Mesenchymal stem cell (in vitro differentiated cells and primary cell): ENCODE measurements at regions not wholly inside any gene's neighbourhood (a gene's known extent, or its start where the extent isn't known, plus 50 kb on each side); places are given as distances from the start of the nearest gene placed in this dataset.

ENCODE experiments used
- DNase-seq: peaks from one replicate; pipeline ENCODE4 v3.0.0-alpha.2; 2013
- H2AFZ ChIP-seq: one replicate; pipeline ENCODE4 v1.6.1; 2013; ENCODE audit warnings: low read depth, mild to moderate bottlenecking, control low read depth, inconsistent platforms, low read length, moderate library complexity
- H2AK5ac ChIP-seq: 2 replicates; pipeline ENCODE4 v1.6.1; 2013; ENCODE audit warnings: low read length, moderate library complexity, mild to moderate bottlenecking, inconsistent platforms; ENCODE audit not compliant: severe bottlenecking
- H2BK120ac ChIP-seq: one replicate; pipeline ENCODE4 v1.6.1; 2013; ENCODE audit warnings: low read depth, mild to moderate bottlenecking, inconsistent platforms, low read length, moderate library complexity
- H2BK12ac ChIP-seq, 2 experiments: one replicate each; pipeline ENCODE4 v1.6.1; 2013; ENCODE audit warnings: inconsistent platforms in 2 of 2, low read length in 2 of 2, mild to moderate bottlenecking in 2 of 2, moderate library complexity in 2 of 2, control low read depth in 1 of 2
- H2BK15ac ChIP-seq: one replicate; pipeline ENCODE4 v1.6.1; 2013; ENCODE audit warnings: mild to moderate bottlenecking, low read depth, inconsistent platforms; ENCODE audit not compliant: poor library complexity, severe bottlenecking
- H2BK5ac ChIP-seq: 2 replicates; pipeline ENCODE4 v1.6.1; 2013; ENCODE audit warnings: low read depth, mild to moderate bottlenecking, low read length, control low read depth, inconsistent platforms; ENCODE audit not compliant: poor library complexity, severe bottlenecking
- H3K14ac ChIP-seq, 2 experiments: one replicate each; pipeline ENCODE4 v1.6.1; 2013; ENCODE audit warnings: inconsistent platforms in 2 of 2, low read length in 2 of 2, control low read depth in 1 of 2, mild to moderate bottlenecking in 1 of 2, moderate library complexity in 1 of 2
- H3K18ac ChIP-seq, 2 experiments: one replicate each; pipeline ENCODE4 v1.6.1; 2013; ENCODE audit warnings: inconsistent platforms in 2 of 2, low read length in 2 of 2, control low read depth in 1 of 2, low read depth in 1 of 2, mild to moderate bottlenecking in 1 of 2
- H3K23ac ChIP-seq, 2 experiments: one replicate each; pipeline ENCODE4 v1.6.1; 2013; ENCODE audit warnings: inconsistent platforms in 2 of 2, low read length in 2 of 2, mild to moderate bottlenecking in 2 of 2, moderate library complexity in 2 of 2, control low read depth in 1 of 2
- H3K27ac ChIP-seq: 2 replicates; pipeline ENCODE4 v1.5.1; 2013; ENCODE audit warnings: mild to moderate bottlenecking, moderate library complexity, low read length, control low read depth, inconsistent platforms; ENCODE audit not compliant: poor library complexity, severe bottlenecking
- H3K27me3 ChIP-seq, 2 experiments: 2 replicates each; pipeline versions ENCODE4 v1.6.1 to v1.7.0; 2013; ENCODE audit warnings: low read length in 2 of 2, mild to moderate bottlenecking in 2 of 2, moderate library complexity in 2 of 2, control low read depth in 1 of 2, inconsistent platforms in 1 of 2; ENCODE audit not compliant: control insufficient read depth in 1 of 2, insufficient read depth in 1 of 2
- H3K36me3 ChIP-seq, 2 experiments: 2 replicates each; pipeline versions ENCODE4 v1.6.1 to v1.7.0; 2013; ENCODE audit warnings: low read length in 2 of 2, control low read depth in 1 of 2, inconsistent platforms in 1 of 2, low read depth in 1 of 2, mild to moderate bottlenecking in 1 of 2; ENCODE audit not compliant: insufficient read depth in 2 of 2, control insufficient read depth in 1 of 2
- H3K4ac ChIP-seq, 2 experiments: one replicate each; pipeline ENCODE4 v1.6.1; 2013; ENCODE audit warnings: inconsistent platforms in 2 of 2, low read length in 2 of 2, mild to moderate bottlenecking in 2 of 2, moderate library complexity in 2 of 2, control low read depth in 1 of 2, low read depth in 1 of 2
- H3K4me1 ChIP-seq: 2 replicates; pipeline ENCODE4 v1.6.1; 2013; ENCODE audit warnings: low read depth, low read length, control low read depth; ENCODE audit not compliant: control insufficient read depth, insufficient read depth
- H3K4me2 ChIP-seq: 2 replicates; pipeline ENCODE4 v1.6.1; 2013; ENCODE audit warnings: low read length, mild to moderate bottlenecking, inconsistent platforms; ENCODE audit not compliant: poor library complexity, severe bottlenecking
- H3K4me3 ChIP-seq, 2 experiments: 2 replicates each; pipeline versions ENCODE4 v1.5.1 to v1.7.0; 2013; ENCODE audit warnings: low read length in 2 of 2, mild to moderate bottlenecking in 2 of 2, control low read depth in 1 of 2, low read depth in 1 of 2; ENCODE audit not compliant: insufficient read depth in 1 of 2
- H3K79me1 ChIP-seq: replicated peaks from 2 replicates; pipeline ENCODE4 v1.6.1; 2013; ENCODE audit warnings: mild to moderate bottlenecking, control low read depth, low read length, inconsistent platforms; ENCODE audit not compliant: poor library complexity, severe bottlenecking
- H3K9ac ChIP-seq: 2 replicates; pipeline ENCODE4 v1.7.0; 2013; ENCODE audit warnings: mild to moderate bottlenecking, low read length, moderate library complexity
- H3K9me3 ChIP-seq: 2 replicates; pipeline ENCODE4 v1.7.0; 2013; ENCODE audit warnings: mild to moderate bottlenecking, low read length; ENCODE audit not compliant: control insufficient read depth
- H4K8ac ChIP-seq: one replicate; pipeline ENCODE4 v1.6.1; 2013; ENCODE audit warnings: inconsistent platforms, mild to moderate bottlenecking, low read length, moderate library complexity
- H4K91ac ChIP-seq: one replicate; pipeline ENCODE4 v1.6.1; 2013; ENCODE audit warnings: mild to moderate bottlenecking, low read length, inconsistent platforms
- WGBS: methylation state at CpG from one replicate; pipeline ENCODE4 v1.1.7; 2013; ENCODE audit warnings: mixed read lengths; 5-methylcytosine and 5-hydroxymethylcytosine counted together

GRCh38 chr16:64282181-64282580 is 839.7 kb downstream of the CDH11 start:
- H2BK12ac ChIP-seq, result no peak overlapping the region
- H2AFZ ChIP-seq, result no peak overlapping the region
- H3K14ac ChIP-seq, result no peak overlapping the region
- H3K23ac ChIP-seq, result no peak overlapping the region
- no peak overlapping the region for H3K4me3 ChIP-seq
- H3K9me3 ChIP-seq, result peaks cover 13% of the 10 kb centered on the region
- H4K91ac ChIP-seq, result no peak overlapping the region
- no peak overlapping the region for H3K4ac ChIP-seq
- no peak overlapping the region for H2BK15ac ChIP-seq
- no peak overlapping the region for H2AK5ac ChIP-seq
- no peak overlapping the region for H4K8ac ChIP-seq
- no peak overlapping the region for H3K4me2 ChIP-seq
- no peak overlapping the region for H3K18ac ChIP-seq
- H3K4me1 ChIP-seq, result no peaks in the 10 kb centered on the region
- no peak for DNase-seq
- no peaks in the 10 kb centered on the region for H3K36me3 ChIP-seq
- H3K79me1 ChIP-seq, result no peaks in the 10 kb centered on the region
- no peak overlapping the region for H3K27ac ChIP-seq
- H2BK120ac ChIP-seq, result no peak overlapping the region
- no peak overlapping the region for H3K9ac ChIP-seq
- H2BK5ac ChIP-seq, result no peak overlapping the region
- no peaks in the 10 kb centered on the region for H3K27me3 ChIP-seq
- WGBS, result 93% methylated on average over 2 of the region's 3 CpGs

- no peak overlapping the region for H3K9ac ChIP-seq
- no peaks in the 10 kb centered on the region for H3K4me1 ChIP-seq
- no peak overlapping the region for H3K18ac ChIP-seq
- no peak overlapping the region for H2BK15ac ChIP-seq
- no peak overlapping the region for H2BK120ac ChIP-seq
- peaks cover 13% of the 10 kb centered on the region for H3K9me3 ChIP-seq
- no peak overlapping the region for H3K4me3 ChIP-seq
- H4K91ac ChIP-seq, result no peak overlapping the region
- no peak overlapping the region for H4K8ac ChIP-seq
- 90% methylated on average over 9 of the region's 9 CpGs for WGBS
- no peak for DNase-seq
- H3K27me3 ChIP-seq, result no peaks in the 10 kb centered on the region
- no peak overlapping the region for H2AK5ac ChIP-seq
- H3K4ac ChIP-seq, result no peak overlapping the region
- H2AFZ ChIP-seq, result no peak overlapping the region
- H2BK5ac ChIP-seq, result no peak overlapping the region
- no peak overlapping the region for H3K4me2 ChIP-seq
- H3K27ac ChIP-seq, result no peak overlapping the region
- H2BK12ac ChIP-seq, result no peak overlapping the region
- no peak overlapping the region for H3K23ac ChIP-seq
- no peaks in the 10 kb centered on the region for H3K79me1 ChIP-seq
- H3K14ac ChIP-seq, result no peak overlapping the region
- H3K36me3 ChIP-seq, result no peaks in the 10 kb centered on the region
Measured at GRCh38 chr16:64280317-64280716, 841.5 kb downstream of the CDH11 start.

- no peak overlapping the region for H3K18ac ChIP-seq
- DNase-seq, result peak; percentile 26
- WGBS, result 45% methylated on average over 1 of the region's 1 CpG
Measured at GRCh38 chr16:64278196-64278595, 843.7 kb downstream of the CDH11 start.

GRCh38 chr16:64276646-64277045 is 845.2 kb downstream of the CDH11 start:
- no CpG with 5 or more reads among the region's 1 CpG for WGBS
- no peaks in the 10 kb centered on the region for H3K4me1 ChIP-seq
- no peak overlapping the region for H2BK12ac ChIP-seq
- no peaks in the 10 kb centered on the region for H3K36me3 ChIP-seq
- no peaks in the 10 kb centered on the region for H3K9me3 ChIP-seq
- H2BK5ac ChIP-seq, result no peak overlapping the region
- H3K27me3 ChIP-seq, result no peaks in the 10 kb centered on the region
- H3K23ac ChIP-seq, result no peak overlapping the region
- no peak overlapping the region for H2AK5ac ChIP-seq
- no peak overlapping the region for H3K27ac ChIP-seq
- no peak overlapping the region for H3K18ac ChIP-seq
- no peak for DNase-seq
- no peak overlapping the region for H4K91ac ChIP-seq
- H2BK15ac ChIP-seq, result no peak overlapping the region
- H3K14ac ChIP-seq, result no peak overlapping the region
- H3K9ac ChIP-seq, result no peak overlapping the region
- H3K4me2 ChIP-seq, result no peak overlapping the region
- H3K79me1 ChIP-seq, result no peaks in the 10 kb centered on the region
- no peak overlapping the region for H2AFZ ChIP-seq
- H3K4ac ChIP-seq, result no peak overlapping the region
- H2BK120ac ChIP-seq, result no peak overlapping the region
- no peak overlapping the region for H3K4me3 ChIP-seq
- H4K8ac ChIP-seq, result no peak overlapping the region

More at GRCh38 chr16:64278196-64278595, 843.7 kb downstream of the CDH11 start:
- Histone ChIP-seq H3K14ac (no peak overlapping the region), H2AFZ (no peak overlapping the region), H3K27ac (no peak overlapping the region), H2BK15ac (no peak overlapping the region), H3K4me3 (no peak overlapping the region), H3K23ac (no peak overlapping the region), H4K91ac (no peak overlapping the region), H4K8ac (no peak overlapping the region), H3K36me3 (no peaks in the 10 kb centered on the region), H3K4me2 (no peak overlapping the region), H3K4me1 (no peaks in the 10 kb centered on the region), H2BK12ac (no peak overlapping the region), H2BK120ac (no peak overlapping the region), H3K4ac (no peak overlapping the region), H2BK5ac (no peak overlapping the region), H3K9me3 (no peaks in the 10 kb centered on the region), H2AK5ac (no peak overlapping the region), H3K79me1 (no peaks in the 10 kb centered on the region), H3K27me3 (no peaks in the 10 kb centered on the region), H3K9ac (no peak overlapping the region)
